Stimulated activated CD8-positive, alpha-beta memory T cell treated with anti-CD3 and anti-CD28 coated beads, Interleukin-12 subunit alpha, Interleukin-12 subunit beta, amount 100 ng/mL, for 4 hours (primary cell): ENCODE measurements at regions not wholly inside any gene's neighbourhood (a gene's known extent, or its start where the extent isn't known, plus 50 kb on each side); places are given as distances from the start of the nearest gene placed in this dataset.

Experiments used
- DNase-seq: peaks from one replicate; pipeline ENCODE4 v3.0.0-alpha.2; 2020; ENCODE audit warnings: low read depth

DNA sequence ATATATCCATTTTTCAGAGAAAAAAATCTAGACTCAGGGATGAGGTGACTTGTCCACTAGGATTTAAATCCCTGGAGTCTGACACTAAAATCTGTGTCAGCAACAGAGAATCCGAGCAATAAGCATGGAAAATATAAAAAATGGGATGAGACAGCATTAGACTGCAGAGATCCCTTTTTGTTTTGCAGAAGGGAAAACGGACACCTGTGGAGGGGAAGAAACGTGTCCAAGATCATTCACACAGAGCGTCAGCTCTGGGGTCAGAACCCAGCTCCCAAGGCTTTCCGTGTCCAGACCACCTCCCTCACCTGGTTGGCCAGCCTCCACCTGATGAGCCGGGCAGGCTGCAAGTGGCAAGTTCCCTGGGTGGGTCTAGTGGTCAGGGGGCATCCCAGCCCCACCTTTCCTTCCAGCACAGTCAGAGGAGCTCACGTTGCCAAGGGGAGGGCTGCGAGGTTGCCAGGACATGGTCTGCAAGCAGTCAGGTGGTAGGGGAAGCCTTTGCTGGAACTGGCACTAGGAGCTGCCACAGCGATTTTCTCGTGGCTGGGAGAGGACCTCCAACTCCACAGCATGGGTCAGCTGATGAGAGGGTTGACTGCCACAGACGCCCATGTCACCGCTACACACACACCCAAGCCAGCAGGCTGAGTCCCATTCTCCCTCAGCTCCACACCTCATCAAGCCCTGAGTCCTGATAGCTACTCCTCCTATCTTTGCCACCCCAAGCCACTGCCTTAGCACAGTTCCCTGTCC, 65.9 kb upstream of the CPLX2 start:
- DNase-seq, result no peak

DNA sequence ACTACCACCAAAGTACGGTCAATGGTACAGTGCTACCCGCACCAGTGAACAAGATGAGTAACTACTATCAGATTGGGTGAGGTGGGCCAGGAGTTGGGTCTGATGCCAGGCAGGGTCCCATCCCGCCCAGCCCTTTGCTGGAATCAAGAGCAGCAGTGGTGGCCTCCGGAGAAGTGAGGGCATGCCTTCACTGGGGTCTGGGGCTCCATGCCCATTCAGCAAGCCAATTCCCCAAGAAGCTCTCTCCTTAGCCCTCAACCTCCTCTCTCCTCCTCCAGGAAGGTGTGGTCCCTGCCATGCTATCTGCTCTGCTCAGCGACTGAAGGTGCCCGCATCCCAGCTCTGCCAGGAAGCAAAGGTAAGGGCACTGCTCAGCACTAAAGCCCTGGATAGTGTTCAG, 62.7 kb upstream of the CPLX2 start:
- no peak for DNase-seq

- DNase-seq, result no peak
Observed at GRCh38 chr5:175809531-175810121, 61.8 kb upstream of the CPLX2 start.

- DNase-seq, result no peak
Observed at GRCh38 chr5:175810457-175810856, 60.9 kb upstream of the CPLX2 start.

GRCh38 chr5:175811589-175811988, 59.8 kb upstream of the CPLX2 start:
- DNase-seq, result no peak

DNA sequence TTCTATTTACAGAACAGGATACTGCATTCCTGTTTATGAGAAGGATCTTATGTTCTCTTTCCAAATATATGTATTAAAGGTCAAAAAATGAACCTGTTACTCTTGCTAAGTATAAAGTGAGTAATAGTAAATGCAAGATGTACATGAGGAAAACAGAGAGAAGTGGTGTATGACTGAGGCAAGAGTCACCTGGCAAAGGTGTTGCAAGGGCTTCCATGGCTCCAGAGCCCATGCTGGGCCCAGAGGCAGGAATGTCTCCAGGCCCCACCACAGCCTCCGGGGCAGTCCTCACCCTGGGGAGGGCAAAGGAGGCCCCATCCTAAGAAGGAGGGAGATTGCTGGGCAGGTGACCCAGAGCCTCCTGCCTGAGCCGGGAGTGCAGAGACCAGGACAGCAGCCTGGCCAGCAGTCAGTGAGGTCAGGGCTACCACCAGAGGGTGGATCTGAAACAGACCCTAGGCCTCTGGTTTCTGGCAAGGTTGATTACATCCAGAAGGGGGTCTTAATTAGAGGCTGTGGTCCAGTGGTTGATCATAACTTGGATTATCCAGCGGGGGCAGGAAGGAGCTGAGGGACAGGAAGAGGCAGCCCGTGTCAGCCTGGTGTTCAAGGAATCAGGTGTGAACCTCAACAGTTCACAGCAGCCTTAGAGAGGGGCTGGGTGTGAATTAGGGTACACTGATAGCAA, 57.3 kb upstream of the CPLX2 start:
- DNase-seq, result no peak

DNA sequence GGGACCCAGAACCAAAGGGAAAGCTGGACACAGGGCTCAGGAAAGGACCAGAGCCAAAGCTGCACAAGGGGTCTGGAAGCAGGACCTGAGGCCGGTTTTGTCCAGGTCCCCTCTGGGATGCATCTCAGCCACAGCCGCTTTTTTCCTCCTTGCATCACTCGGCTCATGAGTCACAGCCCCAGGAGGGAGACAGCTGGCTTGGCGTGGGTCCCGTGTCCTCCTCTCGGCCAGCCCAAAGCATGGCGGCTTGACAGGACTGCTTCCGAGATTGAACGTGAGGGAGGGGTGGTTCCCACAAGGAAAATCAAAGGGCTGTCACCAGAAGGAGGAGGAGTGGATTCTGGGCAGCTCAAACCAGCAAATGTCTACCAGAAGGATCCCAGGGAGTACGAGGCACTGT, 56.7 kb upstream of the CPLX2 start:
- no peak for DNase-seq

DNA sequence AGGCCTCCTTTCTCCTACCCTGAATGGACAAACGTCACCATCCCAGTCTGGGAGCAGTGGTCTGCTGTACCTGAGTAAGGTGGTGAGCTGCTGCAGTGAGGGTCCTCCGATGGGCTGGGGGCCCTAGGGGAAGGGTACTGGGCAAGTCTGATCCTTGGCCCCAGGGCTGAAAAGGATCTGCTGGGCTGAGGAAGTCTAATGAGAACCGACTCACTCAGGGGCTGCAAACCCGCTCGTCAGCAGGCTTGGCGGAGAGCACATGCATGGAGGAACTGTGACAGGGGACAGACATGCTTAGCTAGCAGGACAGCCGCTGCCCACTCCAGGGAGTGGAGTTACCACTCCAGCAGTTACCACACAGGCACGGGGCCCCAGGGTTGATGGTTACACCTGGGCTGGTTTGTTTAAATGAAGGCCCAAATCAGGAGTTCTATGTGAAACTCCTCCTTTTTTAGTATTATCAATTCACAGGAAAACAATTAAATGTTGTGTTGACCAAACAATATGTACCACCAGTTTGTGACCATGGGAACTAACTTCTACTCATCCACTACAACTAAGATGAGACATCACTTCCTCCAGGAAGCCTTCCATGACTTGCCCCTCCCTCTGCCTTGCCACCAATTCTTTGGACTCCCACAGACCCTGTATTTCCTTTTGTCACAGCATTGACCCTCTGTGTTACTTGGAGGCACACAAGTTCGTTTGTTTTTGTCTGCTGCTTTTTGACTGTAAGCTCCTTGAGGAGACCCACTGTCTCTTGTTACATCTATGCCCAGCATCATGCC, 56.1 kb upstream of the CPLX2 start:
- DNase-seq, result no peak

DNA sequence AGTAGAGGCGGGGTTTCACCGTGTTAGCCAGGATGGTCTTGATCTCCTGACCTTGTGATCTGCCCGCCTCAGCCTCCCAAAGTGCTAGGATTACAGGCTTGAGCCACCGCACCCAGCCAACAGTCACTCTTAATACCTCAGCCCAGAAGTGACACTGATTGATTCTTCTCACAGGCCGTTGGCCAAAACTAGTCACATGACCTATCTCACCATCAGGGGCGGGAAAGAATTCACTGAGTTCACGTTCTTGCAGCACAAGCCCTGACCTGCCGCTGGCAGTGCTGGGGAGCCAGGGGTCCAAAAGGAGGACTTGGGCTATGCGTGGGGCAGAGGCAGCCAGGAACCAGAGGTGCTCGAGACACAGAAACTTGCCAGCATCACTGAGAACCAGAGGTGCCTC, 55.0 kb upstream of the CPLX2 start:
- DNase-seq, result no peak

DNA sequence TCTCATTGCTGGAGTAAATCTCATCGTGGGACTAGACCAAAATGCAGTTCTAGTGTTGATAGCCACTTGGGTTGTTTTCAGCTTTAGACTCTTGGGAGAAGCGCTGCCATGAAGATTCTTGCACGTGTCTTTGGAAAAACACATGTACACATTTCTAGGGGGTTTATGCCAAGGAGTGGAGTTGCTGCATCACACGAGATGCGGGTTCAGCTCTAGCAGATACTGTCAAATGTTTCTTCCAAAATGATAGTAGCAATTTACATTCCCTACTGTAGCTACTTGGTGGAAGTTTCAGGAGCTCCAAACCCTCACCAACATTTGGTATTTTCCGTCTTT, 52.3 kb upstream of the CPLX2 start:
- no peak for DNase-seq

- DNase-seq, result no peak
Observed at GRCh38 chr5:175820230-175820629, 51.1 kb upstream of the CPLX2 start.
